Mesenchymal stem cell (in vitro differentiated cells and primary cell): ENCODE measurements at regions not wholly inside any gene's neighbourhood (a gene's known extent, or its start where the extent isn't known, plus 50 kb on each side); places are given as distances from the start of the nearest gene placed in this dataset.

Experiments
- DNase-seq: peaks from one replicate; pipeline ENCODE4 v3.0.0-alpha.2; 2013
- H2AFZ ChIP-seq: one replicate; pipeline ENCODE4 v1.6.1; 2013; ENCODE audit warnings: low read depth, mild to moderate bottlenecking, control low read depth, inconsistent platforms, low read length, moderate library complexity
- H2AK5ac ChIP-seq: 2 replicates; pipeline ENCODE4 v1.6.1; 2013; ENCODE audit warnings: low read length, moderate library complexity, mild to moderate bottlenecking, inconsistent platforms; ENCODE audit not compliant: severe bottlenecking
- H2BK120ac ChIP-seq: one replicate; pipeline ENCODE4 v1.6.1; 2013; ENCODE audit warnings: low read depth, mild to moderate bottlenecking, inconsistent platforms, low read length, moderate library complexity
- H2BK12ac ChIP-seq, 2 experiments: one replicate each; pipeline ENCODE4 v1.6.1; 2013; ENCODE audit warnings: inconsistent platforms in 2 of 2, low read length in 2 of 2, mild to moderate bottlenecking in 2 of 2, moderate library complexity in 2 of 2, control low read depth in 1 of 2
- H2BK15ac ChIP-seq: one replicate; pipeline ENCODE4 v1.6.1; 2013; ENCODE audit warnings: mild to moderate bottlenecking, low read depth, inconsistent platforms; ENCODE audit not compliant: poor library complexity, severe bottlenecking
- H2BK5ac ChIP-seq: 2 replicates; pipeline ENCODE4 v1.6.1; 2013; ENCODE audit warnings: low read depth, mild to moderate bottlenecking, low read length, control low read depth, inconsistent platforms; ENCODE audit not compliant: poor library complexity, severe bottlenecking
- H3K14ac ChIP-seq, 2 experiments: one replicate each; pipeline ENCODE4 v1.6.1; 2013; ENCODE audit warnings: inconsistent platforms in 2 of 2, low read length in 2 of 2, control low read depth in 1 of 2, mild to moderate bottlenecking in 1 of 2, moderate library complexity in 1 of 2
- H3K18ac ChIP-seq, 2 experiments: one replicate each; pipeline ENCODE4 v1.6.1; 2013; ENCODE audit warnings: inconsistent platforms in 2 of 2, low read length in 2 of 2, control low read depth in 1 of 2, low read depth in 1 of 2, mild to moderate bottlenecking in 1 of 2
- H3K23ac ChIP-seq, 2 experiments: one replicate each; pipeline ENCODE4 v1.6.1; 2013; ENCODE audit warnings: inconsistent platforms in 2 of 2, low read length in 2 of 2, mild to moderate bottlenecking in 2 of 2, moderate library complexity in 2 of 2, control low read depth in 1 of 2
- H3K27ac ChIP-seq: 2 replicates; pipeline ENCODE4 v1.5.1; 2013; ENCODE audit warnings: mild to moderate bottlenecking, moderate library complexity, low read length, control low read depth, inconsistent platforms; ENCODE audit not compliant: poor library complexity, severe bottlenecking
- H3K27me3 ChIP-seq, 2 experiments: 2 replicates each; pipeline versions ENCODE4 v1.6.1 to v1.7.0; 2013; ENCODE audit warnings: low read length in 2 of 2, mild to moderate bottlenecking in 2 of 2, moderate library complexity in 2 of 2, control low read depth in 1 of 2, inconsistent platforms in 1 of 2; ENCODE audit not compliant: control insufficient read depth in 1 of 2, insufficient read depth in 1 of 2
- H3K36me3 ChIP-seq, 2 experiments: 2 replicates each; pipeline versions ENCODE4 v1.6.1 to v1.7.0; 2013; ENCODE audit warnings: low read length in 2 of 2, control low read depth in 1 of 2, inconsistent platforms in 1 of 2, low read depth in 1 of 2, mild to moderate bottlenecking in 1 of 2; ENCODE audit not compliant: insufficient read depth in 2 of 2, control insufficient read depth in 1 of 2
- H3K4ac ChIP-seq, 2 experiments: one replicate each; pipeline ENCODE4 v1.6.1; 2013; ENCODE audit warnings: inconsistent platforms in 2 of 2, low read length in 2 of 2, mild to moderate bottlenecking in 2 of 2, moderate library complexity in 2 of 2, control low read depth in 1 of 2, low read depth in 1 of 2
- H3K4me1 ChIP-seq: 2 replicates; pipeline ENCODE4 v1.6.1; 2013; ENCODE audit warnings: low read depth, low read length, control low read depth; ENCODE audit not compliant: control insufficient read depth, insufficient read depth
- H3K4me2 ChIP-seq: 2 replicates; pipeline ENCODE4 v1.6.1; 2013; ENCODE audit warnings: low read length, mild to moderate bottlenecking, inconsistent platforms; ENCODE audit not compliant: poor library complexity, severe bottlenecking
- H3K4me3 ChIP-seq, 2 experiments: 2 replicates each; pipeline versions ENCODE4 v1.5.1 to v1.7.0; 2013; ENCODE audit warnings: low read length in 2 of 2, mild to moderate bottlenecking in 2 of 2, control low read depth in 1 of 2, low read depth in 1 of 2; ENCODE audit not compliant: insufficient read depth in 1 of 2
- H3K79me1 ChIP-seq: replicated peaks from 2 replicates; pipeline ENCODE4 v1.6.1; 2013; ENCODE audit warnings: mild to moderate bottlenecking, control low read depth, low read length, inconsistent platforms; ENCODE audit not compliant: poor library complexity, severe bottlenecking
- H3K9ac ChIP-seq: 2 replicates; pipeline ENCODE4 v1.7.0; 2013; ENCODE audit warnings: mild to moderate bottlenecking, low read length, moderate library complexity
- H3K9me3 ChIP-seq: 2 replicates; pipeline ENCODE4 v1.7.0; 2013; ENCODE audit warnings: mild to moderate bottlenecking, low read length; ENCODE audit not compliant: control insufficient read depth
- H4K8ac ChIP-seq: one replicate; pipeline ENCODE4 v1.6.1; 2013; ENCODE audit warnings: inconsistent platforms, mild to moderate bottlenecking, low read length, moderate library complexity
- H4K91ac ChIP-seq: one replicate; pipeline ENCODE4 v1.6.1; 2013; ENCODE audit warnings: mild to moderate bottlenecking, low read length, inconsistent platforms
- WGBS: methylation state at CpG from one replicate; pipeline ENCODE4 v1.1.7; 2013; ENCODE audit warnings: mixed read lengths; 5-methylcytosine and 5-hydroxymethylcytosine counted together

GRCh38 chr12:77130193-77130592, 64.8 kb upstream of the E2F7 start:
- H3K9ac ChIP-seq, result no peak overlapping the region
- peak overlapping the region; percentile 90 for H3K27ac ChIP-seq
- WGBS, result 84% methylated on average over 5 of the region's 6 CpGs
- H3K23ac ChIP-seq, result no peak overlapping the region
- no peak for DNase-seq
- H2BK15ac ChIP-seq, result no peak overlapping the region
- H2BK120ac ChIP-seq, result no peak overlapping the region
- no peak overlapping the region for H2AFZ ChIP-seq
- peaks cover 0 to 4% of the 10 kb centered on the region in 2 experiments for H3K27me3 ChIP-seq
- no peaks in the 10 kb centered on the region for H3K36me3 ChIP-seq
- no peak overlapping the region for H3K4me3 ChIP-seq
- H4K8ac ChIP-seq, result no peak overlapping the region
- no peak overlapping the region for H4K91ac ChIP-seq
- H3K4ac ChIP-seq, result no peak overlapping the region
- H2AK5ac ChIP-seq, result no peak overlapping the region
- no peak overlapping the region for H2BK5ac ChIP-seq
- peak overlapping the region; percentile 20 for H3K4me2 ChIP-seq
- H3K79me1 ChIP-seq, result no peaks in the 10 kb centered on the region
- H3K4me1 ChIP-seq, result peaks cover 4% of the 10 kb centered on the region
- H3K9me3 ChIP-seq, result peaks cover 5% of the 10 kb centered on the region
- H2BK12ac ChIP-seq, result no peak overlapping the region
- no peak overlapping the region for H3K14ac ChIP-seq
- no peak overlapping the region for H3K18ac ChIP-seq

GRCh38 chr12:77124767-77125166, 59.4 kb upstream of the E2F7 start:
- H2BK15ac ChIP-seq, result no peak overlapping the region
- no peak overlapping the region for H3K23ac ChIP-seq
- H3K14ac ChIP-seq, result no peak overlapping the region
- no peak overlapping the region for H2AFZ ChIP-seq
- no peak overlapping the region for H2AK5ac ChIP-seq
- H3K4me1 ChIP-seq, result peaks cover 1% of the 10 kb centered on the region
- no peak for DNase-seq
- H2BK120ac ChIP-seq, result no peak overlapping the region
- no peaks in the 10 kb centered on the region for H3K27me3 ChIP-seq
- H3K27ac ChIP-seq, result no peak overlapping the region
- H3K79me1 ChIP-seq, result no peaks in the 10 kb centered on the region
- no peak overlapping the region for H4K8ac ChIP-seq
- no peaks in the 10 kb centered on the region for H3K36me3 ChIP-seq
- no peak overlapping the region for H2BK12ac ChIP-seq
- H3K4me3 ChIP-seq, result no peak overlapping the region
- H2BK5ac ChIP-seq, result no peak overlapping the region
- H3K4ac ChIP-seq, result no peak overlapping the region
- no peak overlapping the region for H3K18ac ChIP-seq
- H3K9ac ChIP-seq, result peak overlapping the region; percentile 28
- H3K9me3 ChIP-seq, result peaks cover 5% of the 10 kb centered on the region
- 82% methylated on average over 2 of the region's 2 CpGs for WGBS
- no peak overlapping the region for H3K4me2 ChIP-seq
- H4K91ac ChIP-seq, result no peak overlapping the region

GRCh38 chr12:77122661-77123060, 57.3 kb upstream of the E2F7 start:
- Histone ChIP-seq H2AK5ac (no peak overlapping the region), H2AFZ (no peak overlapping the region), H3K18ac (peak overlapping the region in 1 of 2 experiments; percentile 23), H3K4me1 (no peaks in the 10 kb centered on the region), H3K23ac (no peak overlapping the region), H3K4me2 (no peak overlapping the region), H3K27ac (peak overlapping the region; percentile 31), H3K9ac (peak overlapping the region; percentile 87), H2BK12ac (no peak overlapping the region), H2BK15ac (no peak overlapping the region), H3K4me3 (no peak overlapping the region), H2BK5ac (no peak overlapping the region), H3K79me1 (no peaks in the 10 kb centered on the region), H3K4ac (no peak overlapping the region), H4K91ac (no peak overlapping the region), H3K27me3 (no peaks in the 10 kb centered on the region), H3K14ac (no peak overlapping the region), H2BK120ac (no peak overlapping the region), H3K36me3 (no peaks in the 10 kb centered on the region), H3K9me3 (peaks cover 5% of the 10 kb centered on the region), H4K8ac (no peak overlapping the region)
- DNase-seq, result peak; percentile 22

- H3K79me1 ChIP-seq, result no peaks in the 10 kb centered on the region
- H2BK120ac ChIP-seq, result no peak overlapping the region
- peaks cover 5% of the 10 kb centered on the region for H3K9me3 ChIP-seq
- peak overlapping the region; percentile 87 for H3K9ac ChIP-seq
- no peaks in the 10 kb centered on the region for H3K27me3 ChIP-seq
- H3K36me3 ChIP-seq, result no peaks in the 10 kb centered on the region
- peak; percentile 91 for DNase-seq
- H2BK5ac ChIP-seq, result no peak overlapping the region
- no peak overlapping the region for H4K91ac ChIP-seq
- H2AFZ ChIP-seq, result no peak overlapping the region
- no peak overlapping the region for H3K4me2 ChIP-seq
- H3K4me1 ChIP-seq, result no peaks in the 10 kb centered on the region
- no peak overlapping the region for H4K8ac ChIP-seq
- H3K14ac ChIP-seq, result no peak overlapping the region
- no peak overlapping the region for H3K4ac ChIP-seq
- no peak overlapping the region for H2BK12ac ChIP-seq
- peak overlapping the region; percentile 74 for H3K27ac ChIP-seq
- peak overlapping the region in 1 of 2 experiments; percentile 15 for H3K4me3 ChIP-seq
- H2BK15ac ChIP-seq, result no peak overlapping the region
- H3K23ac ChIP-seq, result no peak overlapping the region
- WGBS, result 22% methylated on average over 3 of the region's 4 CpGs
- no peak overlapping the region for H3K18ac ChIP-seq
- no peak overlapping the region for H2AK5ac ChIP-seq
These were observed 56.9 kb upstream of the E2F7 start for GRCh38 chr12:77122236-77122635.
